Astrocyte of the cerebellum (primary cell): ENCODE measurements at regions not wholly inside any gene's neighbourhood (a gene's known extent, or its start where the extent isn't known, plus 50 kb on each side); places are given as distances from the start of the nearest gene placed in this dataset.

Experiments
- DNase-seq: peaks from one replicate; pipeline ENCODE4 v3.0.0-alpha.2; 2011; ENCODE audit warnings: low read depth
- H3K4me3 ChIP-seq: 2 replicates; pipeline ENCODE4 v1.5.1; 2011; ENCODE audit warnings: mild to moderate bottlenecking, low read depth, low read length, moderate library complexity
- CTCF ChIP-seq: IDR thresholded peaks from 2 replicates; pipeline ENCODE4 v1.5.1; 2012; ENCODE audit warnings: low read length, low read depth, moderate library complexity, mild to moderate bottlenecking; ENCODE audit errors: missing control alignments
- in situ Hi-C: cut with HindIII; loops from 2 replicates; pipeline ENCODE4 v1.10.0; 2017; ENCODE audit warnings: low sequenced_read_pairs

DNA sequence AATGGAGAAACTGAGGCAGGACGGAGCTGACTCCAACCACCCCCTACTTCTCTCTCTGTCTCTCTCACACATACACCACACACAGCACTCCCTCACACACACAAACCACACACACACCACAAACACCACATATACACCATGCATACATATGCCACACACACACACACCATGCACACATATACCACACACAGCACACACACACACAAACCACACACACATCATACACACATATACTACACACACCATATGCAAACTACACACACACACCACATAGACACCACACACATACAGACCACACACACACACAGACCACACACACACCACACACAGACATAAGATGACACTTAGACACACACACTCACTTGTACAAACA is 94.3 kb downstream of the RIPK4 start:
- DNase-seq, result no peak
- no peak overlapping the region for H3K4me3 ChIP-seq
- no peak for TF ChIP-seq CTCF
- in situ Hi-C loops, result loop anchor here (5.0 kb wide), 2 partner anchors 60 to 95 kb away; partner anchors contain the start of gene RIPK4

DNA sequence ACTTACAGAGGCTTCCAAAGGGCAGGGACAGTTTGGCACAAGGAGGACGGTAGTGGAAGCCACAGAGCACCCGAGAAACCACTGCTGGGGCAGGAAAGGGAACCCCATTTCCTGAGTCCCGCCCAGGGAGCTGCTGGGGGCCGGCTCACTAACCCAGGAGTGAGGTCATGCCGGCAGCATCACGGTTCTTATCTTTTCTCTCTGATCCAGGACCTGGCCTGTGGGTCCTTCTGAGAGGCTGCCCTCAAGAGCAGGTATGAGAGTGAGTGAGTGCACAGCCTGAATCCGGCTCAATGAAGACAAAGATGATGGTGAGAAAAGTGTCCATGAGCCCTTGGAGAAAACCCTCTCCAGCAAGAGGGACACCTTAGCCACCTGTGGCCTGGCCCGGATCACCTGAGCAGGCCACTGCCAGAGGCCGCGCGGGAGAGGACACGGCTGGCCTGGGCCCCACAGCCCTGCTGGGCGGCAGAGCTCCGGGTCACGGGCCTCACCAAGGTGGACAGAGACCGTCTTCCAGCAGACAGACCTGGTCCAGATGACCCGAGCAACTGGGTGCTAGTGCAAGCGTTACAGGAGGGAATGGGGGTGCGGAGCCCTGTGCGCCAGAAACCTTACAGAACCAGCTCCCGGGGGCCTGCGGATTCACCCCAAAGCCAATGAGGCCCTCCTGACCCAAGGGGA is 94.9 kb downstream of the RIPK4 start:
- in situ Hi-C loops, result loop anchor here (5.0 kb wide), 2 partner anchors 60 to 95 kb away; partner anchors contain the start of gene RIPK4
- DNase-seq, result no peak
- no peak for TF ChIP-seq CTCF
- no peak overlapping the region for H3K4me3 ChIP-seq

DNA sequence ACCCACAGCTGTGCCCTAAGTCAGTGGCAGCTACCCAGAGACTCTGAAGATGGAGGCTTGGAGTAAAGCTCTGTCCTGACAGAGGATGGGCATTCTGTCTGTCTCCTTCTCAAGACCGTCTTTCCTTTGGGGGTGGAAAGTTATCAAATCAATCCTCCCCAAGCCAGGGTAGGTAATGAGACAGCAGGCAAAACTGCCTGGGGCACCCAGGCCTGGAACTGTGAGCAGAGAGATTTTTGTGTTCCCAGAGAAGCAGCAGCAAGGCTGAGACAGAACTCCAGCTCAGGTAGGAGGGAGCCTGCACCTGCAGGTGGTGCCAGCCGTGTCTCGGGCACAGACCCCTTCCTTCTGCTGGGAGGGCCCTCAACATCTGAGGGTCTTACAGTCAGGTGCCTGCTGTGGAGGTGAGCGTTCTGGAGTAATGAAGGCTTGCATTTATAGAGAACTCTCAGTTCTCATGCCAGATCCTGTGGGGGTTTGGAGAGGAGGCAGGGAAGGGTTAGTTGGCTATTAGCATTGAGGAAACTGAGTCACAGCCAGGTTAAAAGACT is 95.6 kb downstream of the RIPK4 start:
- in situ Hi-C loops, result loop anchor here (5.0 kb wide), 2 partner anchors 61 to 96 kb away; partner anchors contain the start of gene RIPK4
- no peak for DNase-seq
- H3K4me3 ChIP-seq, result no peak overlapping the region
- no peak for TF ChIP-seq CTCF

- H3K4me3 ChIP-seq, result no peak overlapping the region
- DNase-seq, result no peak
- TF ChIP-seq CTCF, result no peak
- in situ Hi-C loops, result loop anchor here (5.0 kb wide), 2 partner anchors 62 to 97 kb away; partner anchors contain the start of gene RIPK4
These were observed 96.6 kb downstream of the RIPK4 start for GRCh38 chr21:41670056-41670805.

- in situ Hi-C loops, result no loop called here
- TF ChIP-seq CTCF, result no peak
- H3K4me3 ChIP-seq, result no peak overlapping the region
- DNase-seq, result no peak
These were observed 97.4 kb downstream of the RIPK4 start for GRCh38 chr21:41669533-41669830.

- in situ Hi-C loops, result no loop called here
- no peak for DNase-seq
- no peak for TF ChIP-seq CTCF
- H3K4me3 ChIP-seq, result no peak overlapping the region
These were observed 97.9 kb downstream of the RIPK4 start for GRCh38 chr21:41668686-41669532.
